ENCODE measurements at regions not wholly inside any gene's neighbourhood (a gene's known extent, or its start where the extent isn't known, plus 50 kb on each side); places are given as distances from the start of the nearest gene placed in this dataset.

DNA sequence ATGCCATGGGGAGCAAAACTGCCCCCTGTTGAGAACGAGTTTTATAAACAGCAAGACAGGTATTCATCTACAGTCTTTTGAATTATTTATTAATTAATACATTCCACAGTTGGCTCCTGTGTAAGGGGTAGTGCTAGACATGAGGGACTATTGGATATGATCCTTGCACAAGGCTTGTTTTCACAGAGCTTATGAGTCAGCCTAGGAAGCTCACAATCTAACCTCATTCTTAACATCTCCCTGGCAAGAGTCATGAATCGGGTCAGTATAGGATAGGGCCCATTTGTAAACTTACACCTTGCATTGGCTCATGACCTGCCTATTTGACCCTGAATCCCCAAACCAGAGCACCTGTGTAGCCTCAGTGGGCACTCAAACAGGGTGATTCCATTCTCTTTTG lies 209.1 kb upstream of the HCCS start:
- no peak for DNase-seq

DNA sequence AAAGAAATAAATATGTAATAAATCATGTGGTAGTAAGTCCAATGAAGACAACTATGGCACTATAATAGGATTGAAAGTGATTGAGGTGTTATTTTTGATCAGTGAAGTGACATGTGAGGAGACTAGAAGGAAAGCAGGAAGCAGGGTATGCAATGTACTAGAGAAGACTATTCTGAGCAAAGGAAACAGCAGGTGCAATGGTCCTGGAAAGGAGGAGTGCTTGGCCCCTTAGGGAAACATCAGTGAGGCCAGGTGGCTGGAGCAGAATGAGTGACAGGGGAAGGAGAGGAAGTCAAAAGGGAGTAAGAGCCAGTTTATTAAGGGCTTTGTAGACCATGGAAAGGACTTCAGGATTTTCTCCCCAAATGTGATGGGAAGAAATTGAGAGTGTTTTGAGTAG lies 207.6 kb upstream of the HCCS start:
- DNase-seq: peak; percentile 15

DNA sequence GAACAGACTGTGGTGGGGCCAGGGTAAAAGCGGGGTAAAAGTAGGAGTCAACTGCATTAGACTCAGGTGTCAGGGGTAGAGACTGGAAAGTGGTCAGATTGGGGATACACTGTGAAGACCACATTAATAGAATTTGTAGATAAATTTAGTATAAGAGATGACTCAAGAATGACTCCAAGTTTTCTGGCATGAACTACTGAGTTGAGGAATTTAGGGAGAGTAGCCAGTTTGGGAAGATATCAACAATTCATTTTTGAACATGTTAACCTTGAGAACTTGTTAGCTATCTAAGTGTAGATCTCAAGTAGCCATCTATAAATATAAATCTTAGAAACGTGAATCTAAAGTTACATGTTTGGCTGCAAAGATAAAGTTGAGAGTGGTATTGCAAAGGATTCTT lies 206.9 kb upstream of the HCCS start:
- DNase-seq: no peak

DNA sequence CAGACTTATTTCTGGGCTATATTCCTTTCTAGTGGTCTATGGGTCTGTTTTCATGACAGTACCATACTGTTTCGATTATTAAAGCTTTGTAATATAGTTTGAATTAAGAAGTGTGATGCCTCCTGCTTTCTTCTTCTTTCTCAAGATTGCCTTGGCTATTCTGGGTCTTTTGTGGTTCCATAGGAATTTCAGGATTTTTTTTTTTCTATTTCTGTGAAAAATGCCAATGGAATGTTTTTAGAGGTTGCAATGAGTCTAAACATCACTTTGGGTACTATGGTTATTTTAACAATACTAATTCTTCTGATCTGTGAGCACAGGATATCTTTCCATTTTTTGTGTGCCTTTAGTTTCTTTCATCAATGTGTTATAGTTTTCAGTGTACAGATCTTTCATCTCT lies 204.3 kb upstream of the HCCS start:
- DNase-seq: no peak

DNA sequence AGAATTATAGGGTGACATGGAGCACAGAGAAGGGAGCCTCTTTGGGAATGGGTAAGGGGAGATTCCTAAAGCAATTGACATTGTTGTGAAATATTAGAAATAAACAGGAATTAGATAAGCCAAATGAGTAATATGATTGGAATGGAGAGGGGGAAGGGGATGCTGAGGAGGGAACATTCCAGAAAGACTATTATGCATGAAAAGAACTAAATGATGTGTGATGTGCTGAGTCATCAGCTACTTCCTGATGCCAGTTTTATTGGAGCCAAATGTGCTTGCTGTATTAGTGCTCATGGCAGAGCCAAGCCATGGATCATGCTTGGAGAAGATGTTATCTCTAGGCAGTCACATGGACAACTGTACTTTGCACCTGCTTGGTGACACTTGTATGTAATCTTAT lies 189.0 kb upstream of the HCCS start:
- no peak for DNase-seq

DNA sequence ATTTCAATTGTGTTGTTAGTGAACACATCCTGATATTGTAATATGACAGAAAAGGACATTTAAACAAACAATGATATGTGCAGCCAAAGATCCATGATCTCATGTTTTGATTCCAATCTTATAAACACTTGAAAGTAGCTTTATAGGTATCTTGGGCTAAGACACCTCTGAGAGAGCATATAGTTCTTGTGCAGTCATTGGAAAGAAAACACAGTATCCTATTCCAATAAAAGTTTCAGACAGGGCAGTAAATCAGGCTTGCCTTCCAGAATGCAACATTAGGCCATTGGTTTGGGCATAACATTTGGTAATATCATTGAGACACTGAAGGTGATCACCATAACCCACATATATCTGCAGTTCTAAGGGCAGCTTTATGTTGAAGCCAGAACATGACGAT lies 188.3 kb upstream of the HCCS start:
- DNase-seq: no peak

DNA sequence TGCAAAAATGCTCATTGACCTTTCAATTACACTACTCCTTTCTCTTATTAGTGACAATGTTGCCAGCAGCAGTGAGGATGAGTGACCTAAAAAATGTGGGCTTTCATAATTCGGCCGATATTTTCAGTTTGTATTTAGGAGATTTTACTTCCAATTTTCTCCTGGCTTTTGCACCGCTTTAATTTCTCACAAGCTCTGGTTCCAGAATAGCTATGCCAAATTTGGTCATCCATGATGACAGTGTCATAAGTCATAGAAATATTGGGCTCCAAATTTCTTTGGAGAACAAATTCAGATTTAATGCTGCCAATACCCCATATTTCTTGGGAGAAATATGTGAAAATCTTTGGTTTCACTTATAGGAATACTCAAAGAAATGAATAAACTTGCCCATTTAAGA lies 187.7 kb upstream of the HCCS start:
- DNase-seq: no peak

DNA sequence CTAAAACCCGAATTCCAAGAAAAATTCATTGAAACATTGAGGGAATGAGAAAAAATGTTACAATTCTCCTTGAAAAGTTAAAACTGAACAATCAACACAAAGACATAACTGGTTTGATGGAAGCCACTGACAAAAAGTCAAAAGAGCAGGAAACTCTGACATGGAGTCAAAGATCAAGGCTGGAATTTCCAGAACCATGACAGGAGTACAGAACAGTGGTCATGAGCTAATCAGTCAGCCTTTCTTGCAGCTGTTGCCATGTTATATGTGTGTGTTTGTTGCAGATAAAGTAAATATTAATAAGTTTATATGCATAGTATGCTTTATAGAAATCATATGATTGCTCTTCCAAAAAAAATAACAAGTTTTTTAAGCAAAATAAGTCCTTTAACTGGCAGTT lies 184.7 kb upstream of the HCCS start:
- no peak for DNase-seq

DNA sequence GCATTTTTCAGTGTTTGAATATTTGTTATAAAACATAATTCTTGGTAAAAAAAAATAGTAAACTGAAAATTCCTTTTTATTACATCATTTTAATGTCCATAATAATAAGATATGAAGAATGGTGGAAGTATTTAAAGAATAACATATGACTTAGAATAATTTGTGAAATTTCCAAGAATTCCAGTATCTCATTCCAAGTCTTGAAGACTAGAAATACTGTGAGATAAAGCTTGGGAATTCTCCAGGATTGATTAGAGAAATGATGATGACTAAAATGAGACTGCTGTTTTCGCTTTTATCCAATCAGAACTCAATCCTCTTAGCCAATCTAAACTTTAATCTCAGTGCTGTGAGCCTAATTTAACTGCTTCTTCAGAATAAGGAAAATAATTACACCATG lies 184.2 kb upstream of the HCCS start:
- no peak for DNase-seq

DNA sequence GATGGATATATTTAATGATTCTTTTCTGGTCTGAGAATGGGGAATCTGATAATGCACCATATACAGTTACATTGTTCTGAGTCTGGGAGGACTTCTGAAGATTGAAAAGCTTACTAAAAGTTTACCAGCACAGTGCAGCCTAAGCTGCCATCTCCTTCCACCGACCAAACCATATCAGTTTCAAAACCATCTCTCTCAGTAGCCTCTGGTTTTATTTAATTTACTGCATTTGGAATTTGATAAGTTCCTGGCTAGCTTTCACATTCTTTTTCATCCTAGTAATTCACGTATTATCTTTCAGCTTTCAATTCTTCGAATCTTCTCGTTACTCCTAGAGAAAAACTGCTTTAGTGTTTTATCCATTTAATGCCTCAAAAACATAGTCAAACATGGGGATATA lies 181.4 kb upstream of the HCCS start:
- no peak for DNase-seq

DNA sequence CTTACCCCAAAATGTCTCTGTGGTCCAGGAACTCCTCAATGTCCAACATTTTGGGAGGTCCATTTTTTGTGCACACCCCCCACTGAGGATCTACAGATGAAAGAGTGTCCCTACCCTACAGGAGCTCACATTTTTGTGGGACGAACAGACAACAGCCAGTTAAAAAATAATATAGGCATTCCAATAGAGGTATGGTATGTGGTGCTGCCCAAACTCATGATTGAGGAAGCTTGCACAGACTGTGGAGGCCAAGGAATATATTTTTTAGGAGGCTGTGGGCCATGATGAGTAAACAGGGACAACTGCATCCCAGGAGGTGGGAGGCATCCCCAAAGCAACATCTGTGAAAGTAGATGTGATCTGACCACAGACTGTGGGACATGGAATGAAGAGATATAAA lies 181.0 kb upstream of the HCCS start:
- no peak for DNase-seq

DNA sequence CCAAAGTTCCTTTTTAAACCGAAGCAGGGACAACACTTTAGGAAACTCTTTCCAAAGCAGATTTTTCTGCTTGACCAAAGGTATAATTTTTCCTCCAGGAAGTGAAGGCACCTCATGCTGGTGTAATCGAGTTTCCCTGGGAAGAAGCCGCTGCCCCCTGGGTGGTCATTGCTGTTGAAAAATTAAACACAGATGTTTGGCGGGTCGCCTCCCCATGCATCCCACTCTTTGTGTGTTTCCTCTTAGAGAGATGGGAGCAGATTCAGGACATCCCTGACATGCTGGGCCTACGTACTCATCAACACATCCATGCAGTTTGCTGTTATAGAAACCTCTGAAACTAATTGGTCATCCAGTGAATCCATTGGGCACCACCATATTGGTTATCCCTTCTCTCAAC lies 179.2 kb upstream of the HCCS start:
- DNase-seq: peak; percentile 17

DNA sequence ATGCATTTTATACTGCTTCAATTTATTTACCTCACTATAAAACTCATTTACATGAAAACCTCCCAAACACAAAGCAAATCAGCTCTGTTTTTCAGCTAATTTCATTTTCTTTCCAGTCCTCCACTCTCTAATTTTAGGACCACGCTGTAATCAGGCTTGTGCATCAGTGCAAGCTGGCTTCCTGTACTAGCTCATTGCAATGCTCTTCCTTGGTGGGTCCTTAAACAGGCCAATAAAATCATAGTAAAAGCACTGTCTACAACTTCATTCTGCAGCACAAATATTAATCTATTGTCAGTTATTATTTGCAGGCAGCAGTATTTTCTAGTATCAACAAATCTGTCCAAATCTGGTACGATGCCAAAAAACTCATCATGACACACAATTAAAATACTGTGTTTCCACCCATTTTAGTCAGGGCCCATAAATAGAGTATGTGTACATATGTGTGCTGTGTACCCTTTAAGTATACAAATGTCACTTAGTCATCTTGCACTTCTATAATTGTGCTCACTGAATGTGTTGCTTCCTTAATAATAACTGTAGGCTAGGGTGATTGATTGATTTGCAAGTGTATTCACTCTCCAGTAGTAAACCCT lies 178.2 kb upstream of the HCCS start:
- DNase-seq: no peak

DNA sequence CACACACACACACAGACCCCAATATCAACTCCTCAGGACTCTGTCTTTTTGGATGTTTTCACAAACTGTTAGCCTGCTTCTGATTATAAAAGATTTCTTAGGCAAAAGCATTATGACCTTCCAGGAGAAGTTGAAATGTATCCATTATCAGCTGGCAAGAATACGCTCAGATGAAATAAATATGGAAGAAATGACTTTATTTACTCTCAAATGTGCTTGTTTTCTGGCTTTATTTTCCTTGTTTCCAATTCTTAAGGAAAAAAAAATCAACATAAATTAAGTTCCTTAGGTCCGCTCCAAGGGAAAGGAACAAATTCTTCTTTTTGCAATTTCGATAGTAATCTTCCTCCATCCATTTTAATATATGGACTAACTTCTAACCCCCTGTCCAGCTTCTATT lies 175.6 kb upstream of the HCCS start:
- no peak for DNase-seq

DNA sequence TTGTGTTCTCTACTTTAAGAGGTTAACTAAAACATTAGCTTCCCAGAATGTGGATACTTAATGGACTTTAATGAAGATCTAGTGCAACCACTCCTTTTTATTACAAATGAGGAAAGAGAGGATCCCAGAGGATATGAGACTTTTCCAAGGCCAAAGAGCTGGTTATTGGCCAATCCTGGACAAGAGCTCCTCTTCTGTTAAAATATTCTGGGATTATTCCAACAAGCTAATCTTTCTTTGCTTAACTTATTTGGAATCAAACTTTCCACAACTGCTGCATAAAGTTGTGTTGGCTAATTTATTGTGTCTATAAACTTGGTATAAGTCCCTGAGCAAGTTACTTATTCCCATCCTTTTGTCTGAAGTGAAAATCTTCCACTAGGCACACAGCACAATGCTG lies 174.2 kb upstream of the HCCS start:
- no peak for DNase-seq

DNA sequence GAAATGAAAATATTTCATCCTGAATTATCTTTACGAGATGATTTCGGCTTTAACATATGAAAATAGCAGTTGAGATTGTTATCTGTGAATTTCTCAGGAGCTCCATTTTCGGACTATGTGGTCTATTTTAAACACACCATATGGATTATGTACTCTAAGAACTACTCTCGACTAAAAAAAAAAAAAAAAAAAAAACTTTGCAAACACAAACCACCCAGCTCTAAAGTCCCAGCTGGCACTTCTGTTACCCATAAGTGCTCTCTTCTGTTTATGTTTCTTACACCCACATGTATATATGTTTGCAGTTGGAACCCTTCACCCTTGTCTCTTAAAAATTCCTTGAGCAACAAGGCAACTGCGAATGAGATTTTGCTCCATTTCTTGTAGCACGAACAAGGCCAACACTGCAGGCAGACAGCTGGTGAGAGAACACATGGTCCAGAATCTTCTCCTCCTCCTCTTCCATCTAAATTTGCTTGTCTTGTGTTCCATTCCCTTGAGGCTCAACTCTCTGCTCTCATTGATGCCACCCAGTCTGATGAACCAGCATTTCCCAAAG lies 172.7 kb upstream of the HCCS start:
- peak; percentile 14 for DNase-seq

DNA sequence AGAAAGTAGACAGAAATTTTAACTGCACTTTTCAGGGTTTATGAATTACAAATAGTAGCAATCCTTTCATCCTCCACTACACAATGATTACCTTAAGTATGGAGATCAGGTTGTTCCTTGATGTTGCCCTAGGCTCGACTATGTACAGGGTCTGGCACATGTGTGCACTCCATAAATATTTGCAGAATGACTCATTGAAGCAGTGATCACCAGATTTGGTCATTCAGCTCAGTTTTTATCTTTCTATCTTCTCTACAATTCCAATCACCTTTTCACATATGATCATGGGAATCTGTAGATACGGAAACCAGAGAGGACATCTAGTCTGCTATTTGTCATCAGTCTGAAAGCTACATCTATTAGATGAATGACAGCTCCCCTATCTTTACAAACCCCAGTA lies 171.7 kb upstream of the HCCS start:
- no peak for DNase-seq

DNA sequence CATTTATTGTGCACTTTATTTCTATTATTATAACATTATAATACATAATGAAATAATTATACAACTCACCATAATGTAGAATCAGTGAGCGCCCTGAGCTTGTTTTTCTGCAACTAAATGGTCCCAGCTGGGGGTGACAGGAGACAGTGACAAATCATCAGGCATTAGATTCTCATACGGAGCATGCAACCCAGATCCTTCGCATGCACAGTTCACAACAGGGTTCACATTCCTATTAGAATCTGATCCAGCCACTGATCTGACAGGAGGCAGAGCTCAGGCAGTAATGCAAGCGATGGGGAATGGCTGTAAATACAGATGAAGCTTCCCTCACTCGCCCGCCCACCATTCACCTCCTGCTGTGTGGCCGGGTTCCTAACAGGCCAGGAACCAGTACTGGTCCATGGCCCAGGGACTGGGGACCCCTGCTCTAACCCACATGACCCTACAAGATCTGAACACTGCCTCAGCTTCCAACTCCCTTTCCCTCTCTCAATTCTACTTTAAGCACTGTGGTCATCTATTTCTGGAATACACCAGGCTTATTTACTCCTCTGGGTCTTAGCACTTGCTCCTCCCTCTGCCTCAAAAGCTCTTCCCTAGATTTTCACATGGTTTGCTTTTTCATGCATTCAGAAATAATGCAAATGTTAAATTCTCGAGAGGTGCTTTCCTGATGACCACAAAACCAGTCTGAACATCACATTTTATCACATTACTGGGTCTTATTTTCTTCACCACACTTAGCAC lies 166.8 kb upstream of the HCCS start:
- DNase-seq: no peak

DNA sequence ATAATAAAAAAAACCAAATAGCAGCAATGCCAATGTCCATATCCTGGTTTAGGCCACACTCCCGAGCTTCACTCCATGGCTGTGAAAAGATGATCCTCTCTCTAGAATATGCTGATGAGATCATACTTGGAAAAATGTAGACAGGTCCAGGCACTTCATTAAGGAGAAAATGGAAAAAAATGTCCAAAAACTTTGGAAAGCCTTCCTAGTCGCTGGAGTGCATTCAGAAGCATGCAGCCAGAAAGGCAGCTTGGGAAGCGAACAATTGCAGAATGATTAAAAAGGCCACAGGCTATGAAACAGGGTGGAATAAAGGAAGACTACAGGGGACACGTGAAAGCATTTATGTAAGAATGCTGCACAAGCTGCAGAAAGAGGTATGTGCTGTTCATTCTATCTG lies 165.6 kb upstream of the HCCS start:
- peak; percentile 73 for DNase-seq

DNA sequence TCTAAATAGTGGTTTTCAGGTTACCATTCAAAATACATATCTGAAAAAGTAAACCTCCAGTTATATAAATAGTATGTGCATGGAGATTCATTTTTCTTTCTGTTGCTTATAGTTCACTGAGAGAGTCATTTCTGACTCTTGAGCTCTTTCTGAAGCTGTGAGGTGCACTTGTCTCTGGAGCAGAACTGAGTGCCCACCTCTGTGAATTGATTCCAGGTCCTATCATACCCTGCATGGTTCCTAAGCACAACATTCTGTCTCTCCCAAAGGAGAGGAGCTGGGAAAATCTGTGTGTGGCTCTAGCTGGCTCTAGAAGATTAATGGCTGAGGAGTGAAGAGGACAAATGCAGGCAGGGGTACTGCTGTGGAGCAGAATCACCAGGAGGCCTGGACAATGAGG lies 161.6 kb upstream of the HCCS start:
- no peak for DNase-seq

DNA sequence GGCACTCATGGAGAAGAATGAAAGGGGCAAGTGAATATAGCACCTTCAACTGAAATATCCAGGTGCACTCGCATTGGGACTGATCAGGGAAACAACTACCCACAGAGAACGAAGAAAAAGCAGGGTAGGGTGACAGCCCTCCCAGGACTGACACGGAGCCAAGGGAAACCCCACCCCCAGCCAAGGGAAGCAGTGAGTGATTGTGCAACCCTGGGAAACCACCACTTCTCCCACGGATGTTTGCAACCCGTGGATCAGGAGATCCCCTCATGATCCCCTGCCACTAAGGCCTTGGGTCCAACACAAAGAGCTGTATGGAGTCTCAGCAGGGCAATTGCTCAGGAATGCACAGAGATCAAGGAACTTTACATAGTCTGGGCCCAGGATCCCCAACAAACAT lies 158.5 kb upstream of the HCCS start:
- DNase-seq: no peak

DNA sequence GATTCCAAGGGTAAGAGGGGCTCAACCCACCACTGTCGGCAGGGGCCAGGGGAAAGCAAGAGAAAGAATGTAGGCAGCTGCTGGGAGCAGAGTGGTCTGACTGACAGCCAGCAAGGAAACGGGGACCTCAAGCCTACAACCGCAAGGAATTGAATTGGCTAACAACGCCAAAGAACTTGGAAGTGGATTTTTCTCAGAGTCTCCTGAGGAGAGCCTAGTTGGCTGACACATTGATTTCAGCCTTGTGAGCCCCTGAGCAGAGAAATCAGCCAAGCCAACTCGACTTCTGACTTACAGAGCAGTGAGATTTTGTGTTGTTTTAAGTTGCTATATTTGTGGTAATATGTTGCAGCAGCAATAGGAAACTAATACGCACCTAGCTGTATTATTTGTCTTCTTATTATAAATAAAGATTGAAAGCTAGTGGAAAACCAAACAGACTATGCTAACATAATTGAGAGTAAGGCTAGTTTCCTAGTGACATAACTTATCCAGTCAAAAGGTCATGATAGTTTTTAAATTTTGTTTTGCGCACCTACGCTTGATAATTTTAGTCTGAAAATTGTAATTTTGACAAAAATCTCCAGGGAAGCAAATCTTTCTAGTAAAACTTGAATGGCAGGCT lies 145.8 kb upstream of the HCCS start:
- DNase-seq: no peak

DNA sequence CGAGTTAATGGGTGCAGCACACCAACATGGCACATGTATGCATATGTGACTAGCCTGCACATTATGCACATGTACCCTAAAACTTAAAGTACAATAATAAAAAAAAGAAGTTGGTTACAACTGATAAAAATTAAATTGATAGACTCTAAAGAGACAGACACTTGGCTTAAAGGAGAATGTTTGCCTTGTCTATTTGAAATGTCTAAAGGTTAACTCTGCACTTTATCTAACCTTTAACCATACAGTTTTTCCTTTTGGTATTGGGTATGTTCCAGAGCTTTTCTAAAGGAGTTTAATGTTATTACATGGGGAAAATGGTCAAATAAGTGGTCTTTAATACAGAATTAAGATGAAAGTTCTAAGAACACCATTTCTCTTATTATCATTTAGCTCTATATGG lies 145.1 kb upstream of the HCCS start:
- DNase-seq: no peak

DNA sequence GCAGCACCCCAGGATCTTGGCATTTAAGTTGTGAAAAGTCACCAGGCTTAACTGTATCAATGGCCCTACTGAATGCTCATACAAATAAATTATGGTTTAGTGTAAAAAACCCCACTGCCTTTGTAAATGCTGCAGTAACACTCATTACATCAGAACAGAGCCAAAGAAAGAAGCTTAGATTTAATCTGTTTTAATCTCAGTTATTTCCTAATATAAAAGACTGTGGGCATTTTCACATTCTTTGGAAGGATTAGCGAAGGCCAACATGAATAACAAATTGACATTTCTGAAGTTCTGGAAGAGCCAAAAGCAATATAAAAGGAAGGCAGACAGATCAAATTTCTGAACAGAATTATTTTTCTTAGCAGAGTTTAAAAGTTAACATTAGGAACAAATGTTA lies 140.0 kb upstream of the HCCS start:
- peak; percentile 4 for DNase-seq

Measured in tongue (tissue), 1 donor.